SK-N-SH treated with all-trans-retinoic acid at 6 μM for 48 hours (cell line): ENCODE measurements at regions not wholly inside any gene's neighbourhood (a gene's known extent, or its start where the extent isn't known, plus 50 kb on each side); places are given as distances from the start of the nearest gene placed in this dataset.

Experiments
- ATAC-seq: fragments of 200-7000 bp; cut with Tn5 transposase; 3 replicates; pipeline ENCODE4 v1.9.1; 2020; ENCODE audit warnings: mild to moderate bottlenecking, moderate library complexity
- BACH2 ChIP-seq: fragments of 250-450 bp; sonication (Bioruptor Pico); IDR thresholded peaks from 2 replicates; pipeline ENCODE4 v1.9.0; 2021; ENCODE audit warnings: mild to moderate bottlenecking, borderline replicate concordance
- CSDC2 ChIP-seq: fragments of 250-450 bp; sonication (Bioruptor Pico); IDR thresholded peaks from 2 replicates; pipeline ENCODE4 v1.5.0; 2020; ENCODE audit warnings: mild to moderate bottlenecking, moderate library complexity
- ESRRG ChIP-seq: fragments of 250-450 bp; sonication (Bioruptor Pico); IDR thresholded peaks from 2 replicates; pipeline ENCODE4 v1.6.1; 2021; ENCODE audit warnings: mild to moderate bottlenecking
- GLIS3 ChIP-seq: fragments of 250-450 bp; sonication (Bioruptor Pico); IDR thresholded peaks from 2 replicates; pipeline ENCODE4 v1.5.0; 2020; ENCODE audit warnings: mild to moderate bottlenecking, moderate library complexity
- ISL1 ChIP-seq: fragments of 250-450 bp; sonication (Bioruptor Pico); IDR thresholded peaks from 2 replicates; pipeline ENCODE4 v2.1.2; 2022; ENCODE audit warnings: mild to moderate bottlenecking, moderate library complexity
- OSR1 ChIP-seq: fragments of 250-450 bp; sonication (Bioruptor Pico); IDR thresholded peaks from 2 replicates; pipeline ENCODE4 v1.8.0; 2022; ENCODE audit warnings: moderate library complexity, mild to moderate bottlenecking, inconsistent platforms
- PPARA ChIP-seq: fragments of 250-450 bp; sonication (Bioruptor Pico); IDR thresholded peaks from 2 replicates; pipeline ENCODE4 v1.5.0; 2020; ENCODE audit warnings: mild to moderate bottlenecking, borderline replicate concordance
- RARB ChIP-seq: fragments of 250-450 bp; sonication (Bioruptor Pico); IDR thresholded peaks from 2 replicates; pipeline ENCODE4 v1.8.0; 2021; ENCODE audit warnings: mild to moderate bottlenecking, moderate library complexity
- SNAI2 ChIP-seq: fragments of 250-450 bp; sonication (Bioruptor Pico); IDR thresholded peaks from 2 replicates; pipeline ENCODE4 v1.5.0; 2020; ENCODE audit warnings: mild to moderate bottlenecking, moderate library complexity
- TCF4 ChIP-seq: fragments of 250-450 bp; sonication (Bioruptor Pico); IDR thresholded peaks from 2 replicates; pipeline ENCODE4 v1.8.0; 2021; ENCODE audit warnings: mild to moderate bottlenecking, moderate library complexity, borderline replicate concordance
- TOX ChIP-seq: fragments of 250-450 bp; sonication (Bioruptor Pico); IDR thresholded peaks from 2 replicates; pipeline ENCODE4 v1.8.0; 2021; ENCODE audit warnings: mild to moderate bottlenecking, moderate library complexity, borderline replicate concordance
- ZFP3 ChIP-seq: fragments of 250-450 bp; sonication (Bioruptor Pico); IDR thresholded peaks from 2 replicates; pipeline ENCODE4 v1.5.0; 2020; ENCODE audit warnings: mild to moderate bottlenecking, moderate library complexity
- ZFP30 ChIP-seq: fragments of 450-650 bp; formaldehyde crosslinking; IDR thresholded peaks from 2 replicates; pipeline ENCODE4 v1.5.0; 2022; ENCODE audit warnings: mild to moderate bottlenecking, moderate library complexity
- ZNF565 ChIP-seq: fragments of 450-650 bp; formaldehyde crosslinking; conservative IDR thresholded peaks from 2 replicates; pipeline ENCODE4 v1.5.0; 2020; ENCODE audit warnings: low read depth, mild to moderate bottlenecking, moderate library complexity
- ZNF70 ChIP-seq: fragments of 450-650 bp; formaldehyde crosslinking; IDR thresholded peaks from 2 replicates; pipeline ENCODE4 v1.5.0; 2020; ENCODE audit warnings: mild to moderate bottlenecking, moderate library complexity
- ZNF8 ChIP-seq: fragments of 450-650 bp; formaldehyde crosslinking; IDR thresholded peaks from 2 replicates; pipeline ENCODE4 v1.5.0; 2020; ENCODE audit warnings: mild to moderate bottlenecking, moderate library complexity
- TF ChIP-seq, protein P1 (sequence below): fragments of 250-450 bp; sonication (Bioruptor Pico); IDR thresholded peaks from 2 replicates; pipeline ENCODE4 v1.5.0; 2020; ENCODE audit warnings: mild to moderate bottlenecking, moderate library complexity
- TF ChIP-seq, protein P2 (sequence below): fragments of 250-450 bp; sonication (Bioruptor Pico); IDR thresholded peaks from 2 replicates; pipeline ENCODE4 v1.5.1; 2020; ENCODE audit warnings: low read depth, mild to moderate bottlenecking, moderate library complexity
- TF ChIP-seq, protein P3 (sequence below): fragments of 250-450 bp; sonication (Bioruptor Pico); IDR thresholded peaks from 2 replicates; pipeline ENCODE4 v1.8.0; 2021; ENCODE audit warnings: low read depth, mild to moderate bottlenecking, moderate library complexity, borderline replicate concordance
- TF ChIP-seq, protein P4 (sequence below): fragments of 250-450 bp; sonication (Bioruptor Pico); IDR thresholded peaks from 2 replicates; pipeline ENCODE4 v1.8.0; 2020; ENCODE audit warnings: mild to moderate bottlenecking, moderate library complexity, borderline replicate concordance

DNA sequence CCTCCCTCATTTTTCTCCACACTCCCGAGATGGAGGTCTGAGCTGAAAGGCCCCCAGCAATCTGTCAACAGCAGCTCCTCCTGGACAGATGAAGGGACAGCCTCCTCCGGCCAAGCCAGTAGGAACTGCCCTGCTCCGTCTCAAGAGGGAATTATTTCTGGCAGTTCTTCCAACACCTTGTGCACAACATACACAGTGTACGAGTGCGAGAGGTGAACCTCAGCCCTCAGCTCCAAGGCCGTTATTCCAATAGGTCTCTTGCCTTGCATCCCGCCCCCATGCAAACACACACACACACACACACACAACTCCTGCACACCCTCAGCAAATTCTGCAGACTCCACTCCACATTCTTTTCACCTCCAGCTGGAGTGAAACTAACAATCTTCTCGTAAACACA lies 181.7 kb upstream of the FAR2 start:
- no peak for ATAC-seq
- TF ChIP-seq PPARA (CRISPR knock-in tag) (no peak), BACH2 (CRISPR knock-in tag) (no peak), SNAI2 (CRISPR knock-in tag) (no peak), ISL1 (CRISPR knock-in tag) (no peak), ZNF565 (CRISPR knock-in tag) (no peak)
- TF ChIP-seq, protein P1, sequence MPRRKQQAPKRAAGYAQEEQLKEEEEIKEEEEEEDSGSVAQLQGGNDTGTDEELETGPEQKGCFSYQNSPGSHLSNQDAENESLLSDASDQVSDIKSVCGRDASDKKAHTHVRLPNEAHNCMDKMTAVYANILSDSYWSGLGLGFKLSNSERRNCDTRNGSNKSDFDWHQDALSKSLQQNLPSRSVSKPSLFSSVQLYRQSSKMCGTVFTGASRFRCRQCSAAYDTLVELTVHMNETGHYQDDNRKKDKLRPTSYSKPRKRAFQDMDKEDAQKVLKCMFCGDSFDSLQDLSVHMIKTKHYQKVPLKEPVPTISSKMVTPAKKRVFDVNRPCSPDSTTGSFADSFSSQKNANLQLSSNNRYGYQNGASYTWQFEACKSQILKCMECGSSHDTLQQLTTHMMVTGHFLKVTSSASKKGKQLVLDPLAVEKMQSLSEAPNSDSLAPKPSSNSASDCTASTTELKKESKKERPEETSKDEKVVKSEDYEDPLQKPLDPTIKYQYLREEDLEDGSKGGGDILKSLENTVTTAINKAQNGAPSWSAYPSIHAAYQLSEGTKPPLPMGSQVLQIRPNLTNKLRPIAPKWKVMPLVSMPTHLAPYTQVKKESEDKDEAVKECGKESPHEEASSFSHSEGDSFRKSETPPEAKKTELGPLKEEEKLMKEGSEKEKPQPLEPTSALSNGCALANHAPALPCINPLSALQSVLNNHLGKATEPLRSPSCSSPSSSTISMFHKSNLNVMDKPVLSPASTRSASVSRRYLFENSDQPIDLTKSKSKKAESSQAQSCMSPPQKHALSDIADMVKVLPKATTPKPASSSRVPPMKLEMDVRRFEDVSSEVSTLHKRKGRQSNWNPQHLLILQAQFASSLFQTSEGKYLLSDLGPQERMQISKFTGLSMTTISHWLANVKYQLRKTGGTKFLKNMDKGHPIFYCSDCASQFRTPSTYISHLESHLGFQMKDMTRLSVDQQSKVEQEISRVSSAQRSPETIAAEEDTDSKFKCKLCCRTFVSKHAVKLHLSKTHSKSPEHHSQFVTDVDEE (CRISPR knock-in tag): no peak

DNA sequence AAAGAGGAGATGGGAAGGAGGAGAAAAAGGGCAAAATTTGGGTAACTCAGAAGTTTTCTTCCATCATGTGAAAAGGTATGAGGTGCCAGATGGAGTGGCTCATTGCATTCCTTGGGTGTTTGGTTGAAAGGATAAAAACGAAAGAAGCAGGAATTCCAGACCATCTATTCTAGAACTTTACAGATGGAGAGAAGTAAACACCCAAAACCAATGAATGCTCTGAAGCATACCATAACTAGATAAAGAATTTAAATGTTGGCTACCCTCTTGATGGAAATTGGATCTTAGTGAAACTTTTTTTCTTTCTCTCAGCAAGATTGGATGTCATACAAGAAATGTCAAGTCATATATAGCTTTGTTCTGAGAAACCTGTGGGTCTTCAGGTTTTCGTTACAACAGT lies 175.6 kb upstream of the FAR2 start:
- no peak for ATAC-seq
- TF ChIP-seq RARB (CRISPR knock-in tag): no peak
- TF ChIP-seq, protein P2, sequence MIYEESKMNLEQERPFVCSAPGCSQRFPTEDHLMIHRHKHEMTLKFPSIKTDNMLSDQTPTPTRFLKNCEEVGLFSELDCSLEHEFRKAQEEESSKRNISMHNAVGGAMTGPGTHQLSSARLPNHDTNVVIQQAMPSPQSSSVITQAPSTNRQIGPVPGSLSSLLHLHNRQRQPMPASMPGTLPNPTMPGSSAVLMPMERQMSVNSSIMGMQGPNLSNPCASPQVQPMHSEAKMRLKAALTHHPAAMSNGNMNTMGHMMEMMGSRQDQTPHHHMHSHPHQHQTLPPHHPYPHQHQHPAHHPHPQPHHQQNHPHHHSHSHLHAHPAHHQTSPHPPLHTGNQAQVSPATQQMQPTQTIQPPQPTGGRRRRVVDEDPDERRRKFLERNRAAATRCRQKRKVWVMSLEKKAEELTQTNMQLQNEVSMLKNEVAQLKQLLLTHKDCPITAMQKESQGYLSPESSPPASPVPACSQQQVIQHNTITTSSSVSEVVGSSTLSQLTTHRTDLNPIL (CRISPR knock-in tag): no peak
- TF ChIP-seq, all 23 proteins: peak for 0

DNA sequence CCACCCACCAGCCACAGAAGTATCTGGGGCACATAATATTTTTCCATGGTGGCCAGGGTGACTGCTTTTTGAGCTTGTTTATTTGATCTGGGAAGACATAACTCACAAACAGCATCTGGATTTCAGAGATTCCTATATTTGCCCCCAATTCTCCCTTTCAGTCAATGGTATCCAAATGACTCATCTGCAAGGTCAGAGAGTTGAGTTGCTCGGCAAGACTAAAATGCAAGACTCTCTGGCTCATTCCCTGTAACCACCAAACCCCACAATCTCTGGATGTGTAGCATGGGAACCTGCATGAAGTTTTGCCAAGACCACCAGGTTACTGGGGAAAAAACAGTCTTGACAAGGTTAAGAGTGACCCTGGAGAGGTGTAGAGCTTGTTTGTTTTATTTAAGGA lies 174.9 kb upstream of the FAR2 start:
- ATAC-seq: no peak
- no peak for TF ChIP-seq CSDC2 (CRISPR knock-in tag)
- TF ChIP-seq, protein P2 (CRISPR knock-in tag): no peak
- TF ChIP-seq ZNF565 (CRISPR knock-in tag): no peak
- TF ChIP-seq TOX: no peak
- TF ChIP-seq ZFP3 (CRISPR knock-in tag): no peak
- no peak for TF ChIP-seq RARB (CRISPR knock-in tag)
- no peak for TF ChIP-seq ESRRG
- no peak for TF ChIP-seq BACH2 (CRISPR knock-in tag)
- TF ChIP-seq, protein P3, sequence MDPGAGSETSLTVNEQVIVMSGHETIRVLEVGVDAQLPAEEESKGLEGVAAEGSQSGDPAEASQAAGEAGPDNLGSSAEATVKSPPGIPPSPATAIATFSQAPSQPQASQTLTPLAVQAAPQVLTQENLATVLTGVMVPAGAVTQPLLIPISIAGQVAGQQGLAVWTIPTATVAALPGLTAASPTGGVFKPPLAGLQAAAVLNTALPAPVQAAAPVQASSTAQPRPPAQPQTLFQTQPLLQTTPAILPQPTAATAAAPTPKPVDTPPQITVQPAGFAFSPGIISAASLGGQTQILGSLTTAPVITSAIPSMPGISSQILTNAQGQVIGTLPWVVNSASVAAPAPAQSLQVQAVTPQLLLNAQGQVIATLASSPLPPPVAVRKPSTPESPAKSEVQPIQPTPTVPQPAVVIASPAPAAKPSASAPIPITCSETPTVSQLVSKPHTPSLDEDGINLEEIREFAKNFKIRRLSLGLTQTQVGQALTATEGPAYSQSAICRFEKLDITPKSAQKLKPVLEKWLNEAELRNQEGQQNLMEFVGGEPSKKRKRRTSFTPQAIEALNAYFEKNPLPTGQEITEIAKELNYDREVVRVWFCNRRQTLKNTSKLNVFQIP: no peak

DNA sequence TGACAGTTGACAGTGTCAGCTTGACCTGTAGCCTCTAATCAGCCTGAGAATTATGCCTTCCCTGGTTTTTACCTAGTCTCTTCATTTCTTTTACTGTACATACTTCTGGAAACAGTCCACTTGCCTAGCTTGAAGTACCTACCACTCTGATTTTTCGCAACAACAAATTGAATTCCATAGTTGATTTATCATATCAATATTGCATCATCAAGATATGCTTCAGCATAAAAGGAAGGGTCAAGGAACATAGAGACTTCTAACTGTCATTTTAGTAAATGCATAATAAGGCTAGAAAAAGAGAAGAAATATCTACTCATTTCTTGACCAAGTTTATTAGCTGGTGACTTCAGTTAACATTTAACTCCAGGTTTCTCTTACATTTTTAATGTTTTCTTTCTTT lies 174.2 kb upstream of the FAR2 start:
- no peak for ATAC-seq
- no peak for TF ChIP-seq OSR1
- TF ChIP-seq, protein P4, sequence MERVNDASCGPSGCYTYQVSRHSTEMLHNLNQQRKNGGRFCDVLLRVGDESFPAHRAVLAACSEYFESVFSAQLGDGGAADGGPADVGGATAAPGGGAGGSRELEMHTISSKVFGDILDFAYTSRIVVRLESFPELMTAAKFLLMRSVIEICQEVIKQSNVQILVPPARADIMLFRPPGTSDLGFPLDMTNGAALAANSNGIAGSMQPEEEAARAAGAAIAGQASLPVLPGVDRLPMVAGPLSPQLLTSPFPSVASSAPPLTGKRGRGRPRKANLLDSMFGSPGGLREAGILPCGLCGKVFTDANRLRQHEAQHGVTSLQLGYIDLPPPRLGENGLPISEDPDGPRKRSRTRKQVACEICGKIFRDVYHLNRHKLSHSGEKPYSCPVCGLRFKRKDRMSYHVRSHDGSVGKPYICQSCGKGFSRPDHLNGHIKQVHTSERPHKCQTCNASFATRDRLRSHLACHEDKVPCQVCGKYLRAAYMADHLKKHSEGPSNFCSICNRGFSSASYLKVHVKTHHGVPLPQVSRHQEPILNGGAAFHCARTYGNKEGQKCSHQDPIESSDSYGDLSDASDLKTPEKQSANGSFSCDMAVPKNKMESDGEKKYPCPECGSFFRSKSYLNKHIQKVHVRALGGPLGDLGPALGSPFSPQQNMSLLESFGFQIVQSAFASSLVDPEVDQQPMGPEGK (CRISPR knock-in tag): no peak
- no peak for TF ChIP-seq TCF4 (CRISPR knock-in tag)
- TF ChIP-seq, protein P2 (CRISPR knock-in tag): no peak
- no peak for TF ChIP-seq ZFP30 (CRISPR knock-in tag)
- TF ChIP-seq ISL1 (CRISPR knock-in tag): no peak
- no peak for TF ChIP-seq CSDC2 (CRISPR knock-in tag)
- no peak for TF ChIP-seq SNAI2 (CRISPR knock-in tag)
- TF ChIP-seq TOX: no peak
- no peak for TF ChIP-seq ESRRG
- TF ChIP-seq GLIS3: no peak
- TF ChIP-seq ZNF565 (CRISPR knock-in tag): no peak
- TF ChIP-seq, protein P1 (CRISPR knock-in tag): no peak
- TF ChIP-seq RARB (CRISPR knock-in tag): no peak
- TF ChIP-seq, protein P3: no peak
- TF ChIP-seq ZNF8 (CRISPR knock-in tag): no peak
- TF ChIP-seq ZNF70 (CRISPR knock-in tag): no peak
